ENCODE measurements at regions not wholly inside any gene's neighbourhood (a gene's known extent, or its start where the extent isn't known, plus 50 kb on each side); places are given as distances from the start of the nearest gene placed in this dataset.

GRCh38 chr6:169026175-169026574, 227.5 kb downstream of the THBS2 start:
- intact Hi-C loops (cut with DNase I): no loop called here
- TF ChIP-seq POLR2A (IDR thresholded peaks at IDR 0.05): no peak
- TF ChIP-seq POLR2AphosphoS5 (IDR thresholded peaks at IDR 0.05): no peak
- no peak for TF ChIP-seq CTCF (IDR thresholded peaks at IDR 0.05)
- H3K4me3 ChIP-seq: no peak overlapping the region
- 81% methylated on average over 5 of the region's 5 CpGs for WGBS
- H3K27ac ChIP-seq: no peak overlapping the region
- H3K36me3 ChIP-seq: no peaks in the 10 kb centered on the region
- DNase-seq (ENCODE audit: low spot score): no peak
- no peaks in the 10 kb centered on the region for H3K4me1 ChIP-seq (replicated peaks)
- H3K27me3 ChIP-seq (replicated peaks; ENCODE audit: insufficient read depth): no peaks in the 10 kb centered on the region
- H3K9me3 ChIP-seq: no peaks in the 10 kb centered on the region

- WGBS: 95% methylated on average over 52 of the region's 54 CpGs
- Histone ChIP-seq H3K27ac (no peak overlapping the region), H3K4me1 (replicated peaks) (no peaks in the 10 kb centered on the region), H3K9me3 (no peaks in the 10 kb centered on the region), H3K27me3 (replicated peaks; ENCODE audit: insufficient read depth) (no peaks in the 10 kb centered on the region), H3K36me3 (no peaks in the 10 kb centered on the region), H3K4me3 (no peak overlapping the region)
- intact Hi-C loops (cut with DNase I): no loop called here
- TF ChIP-seq POLR2A (IDR thresholded peaks at IDR 0.05) (no peak), POLR2AphosphoS5 (IDR thresholded peaks at IDR 0.05) (no peak), CTCF (IDR thresholded peaks at IDR 0.05) (no peak)
- no peak for DNase-seq (ENCODE audit: low spot score)
Measured at GRCh38 chr6:169024047-169024660, 229.5 kb downstream of the THBS2 start.

- DNase-seq (ENCODE audit: low spot score): no peak
Measured at GRCh38 chr6:169023161-169023874, 230.3 kb downstream of the THBS2 start.

GRCh38 chr6:169022079-169022478, 231.6 kb downstream of the THBS2 start:
- intact Hi-C loops (cut with DNase I): no loop called here
- H3K27me3 ChIP-seq (replicated peaks; ENCODE audit: insufficient read depth): no peaks in the 10 kb centered on the region
- WGBS: 81% methylated on average over 12 of the region's 12 CpGs
- no peak for DNase-seq (ENCODE audit: low spot score)
- H3K4me1 ChIP-seq (replicated peaks): no peaks in the 10 kb centered on the region
- TF ChIP-seq CTCF (IDR thresholded peaks at IDR 0.05): no peak
- TF ChIP-seq POLR2A (IDR thresholded peaks at IDR 0.05): no peak
- no peak for TF ChIP-seq POLR2AphosphoS5 (IDR thresholded peaks at IDR 0.05)
- H3K36me3 ChIP-seq: no peaks in the 10 kb centered on the region
- H3K4me3 ChIP-seq: no peak overlapping the region
- no peak overlapping the region for H3K27ac ChIP-seq
- H3K9me3 ChIP-seq: no peaks in the 10 kb centered on the region

More at GRCh38 chr6:169023161-169023874, 230.3 kb downstream of the THBS2 start:
- Histone ChIP-seq H3K4me1 (replicated peaks) (no peaks in the 10 kb centered on the region), H3K4me3 (no peak overlapping the region), H3K36me3 (no peaks in the 10 kb centered on the region), H3K27ac (no peak overlapping the region), H3K9me3 (no peaks in the 10 kb centered on the region), H3K27me3 (replicated peaks; ENCODE audit: insufficient read depth) (no peaks in the 10 kb centered on the region)
- intact Hi-C loops (cut with DNase I): no loop called here
- 91% methylated on average over 23 of the region's 23 CpGs for WGBS
- TF ChIP-seq CTCF (IDR thresholded peaks at IDR 0.05): no peak
- TF ChIP-seq POLR2A (IDR thresholded peaks at IDR 0.05): no peak
- TF ChIP-seq POLR2AphosphoS5 (IDR thresholded peaks at IDR 0.05): no peak

- no peaks in the 10 kb centered on the region for H3K4me1 ChIP-seq (replicated peaks)
- no peaks in the 10 kb centered on the region for H3K9me3 ChIP-seq
- no peaks in the 10 kb centered on the region for H3K27me3 ChIP-seq (replicated peaks; ENCODE audit: insufficient read depth)
- no peak overlapping the region for H3K4me3 ChIP-seq
- WGBS: 94% methylated on average over 8 of the region's 8 CpGs
- TF ChIP-seq CTCF (IDR thresholded peaks at IDR 0.05) (no peak), POLR2AphosphoS5 (IDR thresholded peaks at IDR 0.05) (no peak), POLR2A (IDR thresholded peaks at IDR 0.05) (no peak)
- DNase-seq (ENCODE audit: low spot score): no peak
- intact Hi-C loops (cut with DNase I): no loop called here
- H3K36me3 ChIP-seq: no peaks in the 10 kb centered on the region
- no peak overlapping the region for H3K27ac ChIP-seq
Measured at GRCh38 chr6:169020821-169021220, 232.8 kb downstream of the THBS2 start.
